Lower leg skin (tissue), 3 donors: ENCODE measurements at regions not wholly inside any gene's neighbourhood (a gene's known extent, or its start where the extent isn't known, plus 50 kb on each side); places are given as distances from the start of the nearest gene placed in this dataset.

ENCODE experiments used
- CTCF ChIP-seq, 3 donors: fragments of 450-650 bp; IDR thresholded peaks; one replicate each; pipeline ENCODE4 v1.5.1; 2016; ENCODE audit warnings: antibody characterized with exemption in 3 of 3, mild to moderate bottlenecking in 3 of 3, moderate library complexity in 2 of 3
- POLR2A ChIP-seq, 2 donors: fragments of 450-650 bp; IDR thresholded peaks; one replicate each; pipeline ENCODE4 v1.6.1; 2016 to 2017; ENCODE audit warnings: antibody characterized with exemption in 2 of 2, mild to moderate bottlenecking in 1 of 2, moderate library complexity in 1 of 2

- TF ChIP-seq CTCF (IDR thresholded peaks at IDR 0.05) (no peak), POLR2A (IDR thresholded peaks at IDR 0.05) (no peak)
Measured at GRCh38 chrX:113804819-113805218, 779.1 kb upstream of the HTR2C start.
